ENCODE measurements at regions not wholly inside any gene's neighbourhood (a gene's known extent, or its start where the extent isn't known, plus 50 kb on each side); places are given as distances from the start of the nearest gene placed in this dataset.

DNA sequence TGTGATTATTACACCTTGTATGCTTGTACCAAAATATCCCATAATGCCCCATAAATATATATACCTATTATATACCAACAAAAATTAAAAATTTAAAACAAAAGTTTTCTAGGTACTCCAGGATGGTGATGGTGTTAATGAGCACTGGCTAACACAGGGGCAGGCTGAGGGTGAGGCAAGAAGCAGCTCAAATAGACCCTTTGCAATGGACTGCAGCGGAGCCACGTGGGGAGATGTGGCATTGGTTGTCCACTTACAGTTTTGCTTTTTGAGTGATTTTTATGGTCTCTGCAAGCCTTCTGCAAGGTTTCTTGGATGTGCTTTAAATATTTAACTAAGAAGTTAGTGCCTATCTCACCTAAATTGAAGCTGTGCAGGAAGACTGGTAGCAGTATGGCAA, 132.9 kb downstream of the RAP2A start:
- TF ChIP-seq CSDC2 (CRISPR knock-in tag; IDR thresholded peaks at IDR 0.05) (no peak), ZNF8 (CRISPR knock-in tag; IDR thresholded peaks at IDR 0.05) (no peak), ZFP30 (CRISPR knock-in tag; IDR thresholded peaks at IDR 0.05) (no peak), ZFP3 (CRISPR knock-in tag; IDR thresholded peaks at IDR 0.05) (no peak), RARB (CRISPR knock-in tag; IDR thresholded peaks at IDR 0.05) (no peak), ZNF565 (CRISPR knock-in tag; conservative IDR thresholded peaks at IDR 0.05; ENCODE audit: low read depth) (no peak), ZC3H10 (CRISPR knock-in tag; IDR thresholded peaks at IDR 0.05) (no peak), ISL1 (CRISPR knock-in tag; IDR thresholded peaks at IDR 0.05) (no peak)
- TF ChIP-seq, protein P1, sequence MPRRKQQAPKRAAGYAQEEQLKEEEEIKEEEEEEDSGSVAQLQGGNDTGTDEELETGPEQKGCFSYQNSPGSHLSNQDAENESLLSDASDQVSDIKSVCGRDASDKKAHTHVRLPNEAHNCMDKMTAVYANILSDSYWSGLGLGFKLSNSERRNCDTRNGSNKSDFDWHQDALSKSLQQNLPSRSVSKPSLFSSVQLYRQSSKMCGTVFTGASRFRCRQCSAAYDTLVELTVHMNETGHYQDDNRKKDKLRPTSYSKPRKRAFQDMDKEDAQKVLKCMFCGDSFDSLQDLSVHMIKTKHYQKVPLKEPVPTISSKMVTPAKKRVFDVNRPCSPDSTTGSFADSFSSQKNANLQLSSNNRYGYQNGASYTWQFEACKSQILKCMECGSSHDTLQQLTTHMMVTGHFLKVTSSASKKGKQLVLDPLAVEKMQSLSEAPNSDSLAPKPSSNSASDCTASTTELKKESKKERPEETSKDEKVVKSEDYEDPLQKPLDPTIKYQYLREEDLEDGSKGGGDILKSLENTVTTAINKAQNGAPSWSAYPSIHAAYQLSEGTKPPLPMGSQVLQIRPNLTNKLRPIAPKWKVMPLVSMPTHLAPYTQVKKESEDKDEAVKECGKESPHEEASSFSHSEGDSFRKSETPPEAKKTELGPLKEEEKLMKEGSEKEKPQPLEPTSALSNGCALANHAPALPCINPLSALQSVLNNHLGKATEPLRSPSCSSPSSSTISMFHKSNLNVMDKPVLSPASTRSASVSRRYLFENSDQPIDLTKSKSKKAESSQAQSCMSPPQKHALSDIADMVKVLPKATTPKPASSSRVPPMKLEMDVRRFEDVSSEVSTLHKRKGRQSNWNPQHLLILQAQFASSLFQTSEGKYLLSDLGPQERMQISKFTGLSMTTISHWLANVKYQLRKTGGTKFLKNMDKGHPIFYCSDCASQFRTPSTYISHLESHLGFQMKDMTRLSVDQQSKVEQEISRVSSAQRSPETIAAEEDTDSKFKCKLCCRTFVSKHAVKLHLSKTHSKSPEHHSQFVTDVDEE (CRISPR knock-in tag; IDR thresholded peaks at IDR 0.05), result no peak
- TF ChIP-seq, protein P2, sequence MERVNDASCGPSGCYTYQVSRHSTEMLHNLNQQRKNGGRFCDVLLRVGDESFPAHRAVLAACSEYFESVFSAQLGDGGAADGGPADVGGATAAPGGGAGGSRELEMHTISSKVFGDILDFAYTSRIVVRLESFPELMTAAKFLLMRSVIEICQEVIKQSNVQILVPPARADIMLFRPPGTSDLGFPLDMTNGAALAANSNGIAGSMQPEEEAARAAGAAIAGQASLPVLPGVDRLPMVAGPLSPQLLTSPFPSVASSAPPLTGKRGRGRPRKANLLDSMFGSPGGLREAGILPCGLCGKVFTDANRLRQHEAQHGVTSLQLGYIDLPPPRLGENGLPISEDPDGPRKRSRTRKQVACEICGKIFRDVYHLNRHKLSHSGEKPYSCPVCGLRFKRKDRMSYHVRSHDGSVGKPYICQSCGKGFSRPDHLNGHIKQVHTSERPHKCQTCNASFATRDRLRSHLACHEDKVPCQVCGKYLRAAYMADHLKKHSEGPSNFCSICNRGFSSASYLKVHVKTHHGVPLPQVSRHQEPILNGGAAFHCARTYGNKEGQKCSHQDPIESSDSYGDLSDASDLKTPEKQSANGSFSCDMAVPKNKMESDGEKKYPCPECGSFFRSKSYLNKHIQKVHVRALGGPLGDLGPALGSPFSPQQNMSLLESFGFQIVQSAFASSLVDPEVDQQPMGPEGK (CRISPR knock-in tag; IDR thresholded peaks at IDR 0.05; ENCODE audit: borderline replicate concordance), result no peak

Data from SK-N-SH treated with all-trans-retinoic acid at 6 μM for 48 hours (cell line).